Astrocyte (in vitro differentiated cells and primary cell): ENCODE measurements at regions not wholly inside any gene's neighbourhood (a gene's known extent, or its start where the extent isn't known, plus 50 kb on each side); places are given as distances from the start of the nearest gene placed in this dataset.

ENCODE experiments used
- DNase-seq: peaks from one replicate; pipeline ENCODE4 v3.0.0-alpha.2; 2010; ENCODE audit warnings: low read depth
- FAIRE-seq: peaks from 2 replicates; lab custom pipeline; 2011; peaks lifted over from hg19 to GRCh38; lab: Jason Lieb, UNC
- H2AFZ ChIP-seq: 2 replicates; pipeline ENCODE4 v1.6.0; 2012; ENCODE audit warnings: low read depth, low read length, inconsistent platforms
- H3K27ac ChIP-seq: 2 replicates; pipeline ENCODE4 v1.5.1; 2011; ENCODE audit warnings: low read depth, low read length, inconsistent platforms
- H3K27me3 ChIP-seq: 2 replicates; pipeline ENCODE4 v1.6.0; 2011; ENCODE audit warnings: low read length, inconsistent platforms; ENCODE audit not compliant: insufficient read depth
- H3K36me3 ChIP-seq: 2 replicates; pipeline ENCODE4 v1.5.1; 2011; ENCODE audit warnings: low read length, inconsistent platforms; ENCODE audit not compliant: insufficient read depth
- H3K4me1 ChIP-seq: 2 replicates; pipeline ENCODE4 v1.5.1; 2011; ENCODE audit warnings: low read length, inconsistent platforms; ENCODE audit not compliant: insufficient read depth
- H3K4me2 ChIP-seq: 2 replicates; pipeline ENCODE4 v1.6.0; 2012; ENCODE audit warnings: low read length, inconsistent platforms
- H3K4me3 ChIP-seq: 2 replicates; pipeline ENCODE4 v1.5.1; 2011; ENCODE audit warnings: low read depth, mild to moderate bottlenecking, low read length, inconsistent platforms; ENCODE audit not compliant: insufficient read depth
- H3K79me2 ChIP-seq: 2 replicates; pipeline ENCODE4 v1.6.0; 2012; ENCODE audit warnings: mild to moderate bottlenecking, low read length, inconsistent platforms; ENCODE audit not compliant: insufficient read depth
- H3K9ac ChIP-seq: 2 replicates; pipeline ENCODE4 v1.6.0; 2012; ENCODE audit warnings: mild to moderate bottlenecking, low read length, inconsistent platforms
- H3K9me3 ChIP-seq: 2 replicates; pipeline ENCODE4 v1.5.1; 2012; ENCODE audit warnings: low read depth, mild to moderate bottlenecking, low read length, inconsistent platforms; ENCODE audit not compliant: insufficient read depth
- H4K20me1 ChIP-seq: 2 replicates; pipeline ENCODE4 v1.6.0; 2012; ENCODE audit warnings: low read length, inconsistent platforms; ENCODE audit not compliant: insufficient read depth
- H3K27ac Mint-ChIP-seq: one replicate; pipeline ENCODE4 v1.8.0; 2021; ENCODE audit warnings: mild to moderate bottlenecking, mixed read lengths; ENCODE audit not compliant: unreplicated experiment
- H3K27me3 Mint-ChIP-seq: one replicate; pipeline ENCODE4 v1.8.0; 2021; ENCODE audit warnings: low read depth, mixed read lengths; ENCODE audit not compliant: unreplicated experiment
- H3K36me3 Mint-ChIP-seq: one replicate; pipeline ENCODE4 v1.8.0; 2021; ENCODE audit warnings: low read depth, mixed read lengths; ENCODE audit not compliant: unreplicated experiment
- H3K4me1 Mint-ChIP-seq: one replicate; pipeline ENCODE4 v1.8.0; 2021; ENCODE audit warnings: low read depth, mixed read lengths; ENCODE audit not compliant: unreplicated experiment
- H3K4me3 Mint-ChIP-seq: one replicate; pipeline ENCODE4 v1.8.0; 2021; ENCODE audit warnings: mild to moderate bottlenecking, moderate library complexity, mixed read lengths; ENCODE audit not compliant: unreplicated experiment
- H3K9me3 Mint-ChIP-seq: one replicate; pipeline ENCODE4 v1.8.0; 2021; ENCODE audit warnings: mild to moderate bottlenecking, mixed read lengths; ENCODE audit not compliant: unreplicated experiment
- CTCF ChIP-seq: IDR thresholded peaks from 2 replicates; pipeline ENCODE4 v1.5.1; 2011; ENCODE audit warnings: low read depth, mild to moderate bottlenecking, inconsistent platforms, low read length, moderate library complexity; ENCODE audit not compliant: insufficient read depth
- EZH2 ChIP-seq: IDR thresholded peaks from 2 replicates; pipeline ENCODE4 v1.6.1; 2012; ENCODE audit warnings: mild to moderate bottlenecking, low read length, inconsistent platforms; ENCODE audit not compliant: insufficient read depth

GRCh38 chr10:123538401-123539320 is 127.5 kb upstream of the GPR26 start:
- H3K4me1 Mint-ChIP-seq, result peaks cover 4% of the 10 kb centered on the region

GRCh38 chr10:123544986-123545385 is 121.2 kb upstream of the GPR26 start:
- H3K36me3 Mint-ChIP-seq, result no peaks in the 10 kb centered on the region
- no peak overlapping the region for H3K27ac Mint-ChIP-seq
- H3K4me3 Mint-ChIP-seq, result no peak overlapping the region
- no peaks in the 10 kb centered on the region for H3K9me3 ChIP-seq
- H3K27me3 ChIP-seq, result no peaks in the 10 kb centered on the region
- TF ChIP-seq EZH2 (no peak), CTCF (no peak)
- H3K4me1 Mint-ChIP-seq, result peaks cover 5% of the 10 kb centered on the region
- H3K27ac ChIP-seq, result no peak overlapping the region
- H3K4me2 ChIP-seq, result no peak overlapping the region
- FAIRE-seq (no peak), DNase-seq (no peak)
- no peak overlapping the region for H3K9ac ChIP-seq
- H3K4me3 ChIP-seq, result no peak overlapping the region
- peaks cover 6% of the 10 kb centered on the region for H3K27me3 Mint-ChIP-seq
- H3K79me2 ChIP-seq, result no peaks in the 10 kb centered on the region
- H4K20me1 ChIP-seq, result no peaks in the 10 kb centered on the region
- no peak overlapping the region for H2AFZ ChIP-seq
- no peaks in the 10 kb centered on the region for H3K36me3 ChIP-seq
- peaks cover 2% of the 10 kb centered on the region for H3K9me3 Mint-ChIP-seq
- no peaks in the 10 kb centered on the region for H3K4me1 ChIP-seq

More at GRCh38 chr10:123538401-123539320, 127.5 kb upstream of the GPR26 start:
- H3K9ac ChIP-seq, result no peak overlapping the region
- H2AFZ ChIP-seq, result no peak overlapping the region
- TF ChIP-seq CTCF, result no peak
- TF ChIP-seq EZH2, result no peak
- H3K79me2 ChIP-seq, result no peaks in the 10 kb centered on the region
- no peaks in the 10 kb centered on the region for H3K9me3 ChIP-seq
- H3K36me3 ChIP-seq, result no peaks in the 10 kb centered on the region
- no peaks in the 10 kb centered on the region for H4K20me1 ChIP-seq
- no peaks in the 10 kb centered on the region for H3K27me3 ChIP-seq
- peak overlapping the region; percentile 45 for H3K27ac Mint-ChIP-seq
- no peak overlapping the region for H3K4me3 ChIP-seq
- H3K4me1 ChIP-seq, result no peaks in the 10 kb centered on the region
- no peaks in the 10 kb centered on the region for H3K36me3 Mint-ChIP-seq
- H3K4me2 ChIP-seq, result no peak overlapping the region
- DNase-seq, result no peak
- H3K27ac ChIP-seq, result no peak overlapping the region
- H3K27me3 Mint-ChIP-seq, result no peaks in the 10 kb centered on the region
- no peak overlapping the region for H3K4me3 Mint-ChIP-seq
- no peak for FAIRE-seq
- peaks cover 4% of the 10 kb centered on the region for H3K9me3 Mint-ChIP-seq

GRCh38 chr10:123548770-123549169 is 117.4 kb upstream of the GPR26 start:
- no peak overlapping the region for H3K27ac ChIP-seq
- Mint-ChIP-seq H3K9me3 (peaks cover 5% of the 10 kb centered on the region), H3K4me3 (no peak overlapping the region), H3K36me3 (no peaks in the 10 kb centered on the region), H3K4me1 (peaks cover 3% of the 10 kb centered on the region), H3K27me3 (peaks cover 22% of the 10 kb centered on the region), H3K27ac (no peak overlapping the region)
- H2AFZ ChIP-seq, result no peak overlapping the region
- no peaks in the 10 kb centered on the region for H3K9me3 ChIP-seq
- no peaks in the 10 kb centered on the region for H3K27me3 ChIP-seq
- H3K4me3 ChIP-seq, result no peak overlapping the region
- H3K9ac ChIP-seq, result no peak overlapping the region
- FAIRE-seq, result no peak
- no peaks in the 10 kb centered on the region for H4K20me1 ChIP-seq
- no peak overlapping the region for H3K4me2 ChIP-seq
- TF ChIP-seq EZH2 (no peak), CTCF (no peak)
- H3K36me3 ChIP-seq, result no peaks in the 10 kb centered on the region
- no peak for DNase-seq
- H3K79me2 ChIP-seq, result no peaks in the 10 kb centered on the region
- H3K4me1 ChIP-seq, result no peaks in the 10 kb centered on the region
